ENCODE measurements at regions not wholly inside any gene's neighbourhood (a gene's known extent, or its start where the extent isn't known, plus 50 kb on each side); places are given as distances from the start of the nearest gene placed in this dataset.
A peak's percentile ranks its signal among the peaks of the same experiment; 100 is the strongest.

DNA sequence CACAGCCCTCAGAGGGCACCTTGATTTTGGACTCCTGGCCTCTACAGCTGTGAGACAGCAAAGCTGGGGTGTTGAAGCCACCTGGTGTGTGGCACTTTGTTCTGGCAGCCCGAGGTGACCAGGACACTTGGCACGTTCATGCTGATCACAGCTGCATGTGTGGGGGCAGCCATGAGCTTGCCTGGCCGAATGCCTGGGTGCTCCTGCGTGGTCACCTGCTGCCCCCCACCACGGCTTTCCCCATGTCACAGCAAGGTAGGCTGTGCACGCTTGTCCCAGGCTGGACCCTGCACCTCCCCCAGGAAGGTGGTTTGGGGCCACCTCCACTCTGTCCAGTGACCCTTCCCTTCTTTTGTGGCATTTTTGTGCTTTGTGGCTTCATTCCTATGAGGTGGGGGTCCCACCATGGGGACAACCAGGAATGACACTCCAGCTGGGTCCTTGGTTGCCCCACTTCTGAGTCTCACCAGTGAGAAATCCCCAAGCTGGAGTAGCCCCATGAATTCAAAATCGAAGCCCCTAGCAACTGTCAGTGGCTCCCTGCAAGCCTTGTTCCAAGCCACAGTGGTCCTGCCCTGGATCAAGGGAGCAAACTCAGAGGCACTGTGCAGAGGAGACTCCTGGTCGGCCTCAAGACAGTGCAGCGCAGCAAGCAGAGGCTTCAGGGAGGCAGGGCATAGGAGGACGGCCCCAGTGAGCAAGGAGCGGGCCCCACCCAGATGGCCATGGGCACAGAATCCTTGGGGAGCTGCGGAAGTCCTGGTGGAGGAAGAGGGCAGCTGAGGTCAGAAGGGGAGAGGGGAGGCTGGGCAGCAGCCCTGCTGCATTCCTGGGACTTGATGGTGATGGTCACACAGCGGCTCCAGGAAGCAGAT, 121.4 kb upstream of the HS6ST1 start:
- no peak for DNase-seq

DNA sequence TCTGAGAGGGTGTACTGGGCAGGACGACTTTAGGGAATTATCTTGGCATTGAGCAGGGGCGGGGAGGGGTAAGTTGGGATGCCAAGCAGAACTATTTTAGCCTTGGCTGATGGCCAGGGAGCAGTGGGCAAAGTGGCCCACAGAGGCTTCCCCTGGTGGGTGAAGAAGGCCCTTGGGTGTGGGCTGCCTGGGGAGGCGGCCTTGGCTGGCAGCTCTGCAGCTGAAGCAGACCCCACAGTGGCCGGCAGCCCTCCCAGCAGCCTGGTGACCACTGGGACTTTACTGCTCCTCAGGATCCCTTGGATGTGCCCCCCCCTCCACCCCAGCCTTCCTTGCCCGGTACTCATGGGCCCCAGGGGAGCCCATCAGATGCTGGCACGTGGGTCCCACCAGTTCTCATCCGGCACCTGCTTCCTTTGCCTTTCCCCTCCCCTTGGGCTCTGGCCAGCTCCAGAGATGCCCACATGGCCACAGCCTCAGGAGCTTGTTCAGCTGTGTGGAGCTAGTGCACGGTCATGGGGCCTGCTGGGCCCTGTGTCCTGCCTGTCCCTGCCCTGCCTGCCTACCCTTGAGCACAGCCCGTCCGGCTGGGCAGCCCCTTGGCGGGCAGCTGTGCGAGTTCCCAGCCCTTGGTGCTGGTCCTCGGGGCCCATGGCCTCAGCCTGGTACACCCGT, 122.1 kb upstream of the HS6ST1 start:
- DNase-seq, result no peak

DNA sequence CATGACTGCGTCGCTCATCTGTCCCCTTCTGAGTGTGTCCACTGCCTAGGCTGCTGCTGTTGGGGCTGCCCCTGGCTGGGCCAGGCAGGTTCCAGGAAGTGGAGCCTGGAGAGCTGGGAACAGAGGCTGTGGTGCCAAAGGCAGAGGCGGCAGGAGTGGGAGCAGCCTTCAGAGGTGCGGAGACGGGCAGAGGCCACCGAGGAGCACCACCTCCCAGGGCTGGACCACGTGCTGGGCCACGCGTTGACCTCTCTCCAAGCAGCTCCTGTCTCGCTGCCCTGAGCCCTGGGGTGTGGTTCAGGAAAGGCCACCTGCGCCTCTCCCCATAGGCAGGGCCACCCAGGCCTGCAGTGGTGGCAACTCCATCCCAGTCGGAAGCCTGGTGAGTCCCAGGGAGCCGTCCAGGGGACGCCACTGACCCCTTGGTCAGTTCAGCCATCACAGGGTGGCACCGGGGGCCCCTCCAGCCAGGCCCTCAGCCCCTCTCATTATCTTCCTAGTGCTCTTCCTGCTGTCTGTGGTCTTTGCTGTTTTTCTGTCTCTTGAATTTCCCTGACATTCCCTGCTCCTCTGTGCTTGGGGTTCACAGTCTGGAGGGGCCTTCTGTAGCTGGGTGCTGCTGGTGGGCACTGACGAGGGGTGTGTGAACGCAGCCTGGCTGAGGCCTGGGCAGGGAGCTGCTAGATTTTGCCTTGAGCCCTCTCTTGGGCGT, 122.8 kb upstream of the HS6ST1 start:
- no peak for DNase-seq

DNA sequence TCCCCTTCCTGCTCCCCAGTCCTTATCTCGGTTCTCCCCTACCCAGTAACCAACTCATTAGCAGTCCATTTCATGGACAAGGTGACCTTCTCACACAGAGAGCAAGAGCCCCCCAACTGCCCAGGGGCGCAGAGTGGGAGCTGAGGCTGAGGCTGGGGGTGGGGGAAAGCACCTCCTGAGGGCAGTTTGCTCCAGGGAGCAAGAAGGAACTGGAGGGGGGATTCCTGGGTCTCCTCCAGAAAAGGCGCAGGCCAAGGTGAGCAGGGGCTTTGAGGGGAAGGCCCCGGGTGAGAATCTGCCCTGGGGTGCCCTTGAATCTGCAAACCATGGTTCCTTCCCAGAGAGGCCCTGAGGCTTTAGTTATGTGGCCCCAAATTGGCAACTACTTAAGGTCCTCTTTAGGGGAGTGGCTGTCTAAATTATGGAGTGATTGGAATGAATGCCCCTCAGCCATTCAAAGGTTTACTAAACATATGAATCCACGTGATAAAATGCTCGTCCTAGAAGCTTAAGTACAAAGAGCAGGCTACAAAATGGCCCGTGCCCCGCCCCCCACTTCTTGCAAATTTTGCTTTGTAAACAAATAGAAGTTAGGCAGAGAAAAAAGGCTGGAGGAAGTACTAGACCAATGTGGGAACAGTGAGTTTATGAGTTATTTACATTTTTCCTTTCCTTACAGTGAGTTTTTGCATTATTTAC, 123.5 kb upstream of the HS6ST1 start:
- peak; percentile 57 for DNase-seq

DNA sequence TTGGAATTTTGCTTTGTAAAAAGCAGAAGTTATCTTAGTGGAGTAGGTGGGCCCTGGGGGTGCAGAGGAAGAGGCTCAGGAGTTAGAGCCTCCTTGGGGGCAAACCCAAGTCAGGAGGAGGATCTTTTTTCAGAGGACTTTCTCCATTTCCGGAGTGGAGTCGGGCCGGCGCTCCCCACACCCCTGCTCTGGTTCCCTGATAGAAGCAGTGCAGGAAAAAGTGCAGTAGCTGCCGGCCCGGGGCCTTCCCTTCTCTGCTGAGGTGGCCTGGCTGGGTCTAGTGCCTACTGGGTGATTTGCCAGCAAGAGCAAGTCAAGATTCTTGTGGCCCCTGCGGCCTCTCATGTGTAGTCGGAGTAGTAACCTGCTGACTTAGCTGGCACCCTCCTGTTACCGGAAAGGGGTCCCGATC, 124.2 kb upstream of the HS6ST1 start:
- no peak for DNase-seq

DNA sequence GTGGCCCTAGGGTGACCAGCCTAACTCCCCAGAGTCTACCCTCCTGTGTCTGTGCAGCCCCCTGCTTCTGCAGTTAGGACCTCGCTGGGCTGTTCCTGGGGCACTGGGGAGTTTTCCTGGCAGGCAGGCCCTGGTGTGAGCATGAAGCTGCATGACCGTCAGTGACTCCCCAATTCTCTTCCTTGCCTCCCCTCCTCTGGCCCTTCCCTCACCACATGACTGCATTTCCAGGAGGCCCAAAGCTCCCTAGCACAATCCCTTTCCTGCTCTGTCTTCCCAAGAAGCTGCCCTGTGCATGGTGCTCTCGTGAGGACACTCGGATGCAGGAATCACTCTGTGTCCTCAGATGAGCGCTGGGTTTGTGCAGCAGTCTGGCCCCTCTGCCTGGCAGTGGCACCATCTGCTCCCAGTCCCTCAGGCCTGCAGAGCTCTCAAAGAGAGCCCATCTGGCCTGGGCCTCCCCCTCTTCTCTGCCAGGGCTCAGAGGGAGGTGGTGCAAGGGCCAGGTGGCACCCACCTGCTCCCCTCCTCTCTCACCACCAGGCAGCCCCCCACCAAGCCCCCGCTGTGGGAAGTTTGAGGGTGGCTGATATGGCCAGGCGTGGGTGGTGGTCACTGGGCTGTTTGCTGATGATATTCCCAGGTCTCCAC, 125.6 kb upstream of the HS6ST1 start:
- no peak for DNase-seq

DNA sequence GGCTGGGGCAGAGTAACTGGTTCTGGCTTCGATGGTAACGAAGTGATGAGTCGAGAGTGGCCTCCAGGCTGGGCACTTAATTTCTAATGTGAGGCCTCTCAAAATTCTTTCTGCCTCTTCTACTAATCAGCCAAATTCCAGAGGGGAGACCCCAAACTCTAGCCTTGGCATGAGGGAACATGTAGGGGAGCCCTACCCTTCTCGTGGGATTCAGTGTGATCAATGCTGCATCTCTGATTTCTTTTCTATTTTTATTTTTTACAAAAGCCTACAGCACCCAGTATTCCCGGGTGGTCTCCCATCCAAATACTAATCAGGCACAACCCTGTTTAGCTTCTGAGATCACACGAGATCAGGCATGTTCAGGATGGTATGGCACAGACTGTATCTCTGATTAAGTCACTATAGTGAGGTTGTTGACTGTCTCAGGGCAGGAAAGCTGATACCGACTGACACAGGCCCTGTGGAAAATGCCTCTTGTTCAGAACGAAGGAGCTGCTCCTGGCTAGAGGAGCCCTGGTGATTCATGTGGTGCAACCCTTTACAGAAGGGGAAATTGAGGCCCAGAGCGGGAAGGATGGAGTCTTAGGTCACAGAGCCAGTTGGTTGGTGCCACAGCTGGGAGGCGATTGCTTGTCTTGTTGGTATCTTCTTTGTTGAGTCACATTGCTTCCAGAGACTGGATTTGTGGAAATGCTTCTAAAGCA, 126.3 kb upstream of the HS6ST1 start:
- DNase-seq, result no peak

DNA sequence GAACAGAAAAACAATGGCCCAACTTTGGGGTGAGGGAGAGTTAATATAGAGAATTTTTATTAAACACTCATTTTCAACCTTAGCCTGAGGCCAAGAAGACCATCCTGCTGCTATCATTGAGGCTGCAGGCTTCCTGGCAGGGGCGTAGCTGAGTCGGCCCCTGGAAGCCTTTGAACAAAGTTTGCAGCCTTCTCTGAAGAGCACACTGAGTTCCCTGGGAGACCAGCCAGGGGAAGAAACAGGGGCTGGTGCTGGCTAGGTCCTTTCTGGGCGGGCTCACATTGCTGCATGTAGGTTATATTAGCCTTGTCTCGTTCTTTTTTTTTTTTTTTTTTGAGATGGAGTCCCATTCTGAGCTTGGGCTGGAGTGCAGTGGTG, 126.8 kb upstream of the HS6ST1 start:
- DNase-seq, result no peak

DNA sequence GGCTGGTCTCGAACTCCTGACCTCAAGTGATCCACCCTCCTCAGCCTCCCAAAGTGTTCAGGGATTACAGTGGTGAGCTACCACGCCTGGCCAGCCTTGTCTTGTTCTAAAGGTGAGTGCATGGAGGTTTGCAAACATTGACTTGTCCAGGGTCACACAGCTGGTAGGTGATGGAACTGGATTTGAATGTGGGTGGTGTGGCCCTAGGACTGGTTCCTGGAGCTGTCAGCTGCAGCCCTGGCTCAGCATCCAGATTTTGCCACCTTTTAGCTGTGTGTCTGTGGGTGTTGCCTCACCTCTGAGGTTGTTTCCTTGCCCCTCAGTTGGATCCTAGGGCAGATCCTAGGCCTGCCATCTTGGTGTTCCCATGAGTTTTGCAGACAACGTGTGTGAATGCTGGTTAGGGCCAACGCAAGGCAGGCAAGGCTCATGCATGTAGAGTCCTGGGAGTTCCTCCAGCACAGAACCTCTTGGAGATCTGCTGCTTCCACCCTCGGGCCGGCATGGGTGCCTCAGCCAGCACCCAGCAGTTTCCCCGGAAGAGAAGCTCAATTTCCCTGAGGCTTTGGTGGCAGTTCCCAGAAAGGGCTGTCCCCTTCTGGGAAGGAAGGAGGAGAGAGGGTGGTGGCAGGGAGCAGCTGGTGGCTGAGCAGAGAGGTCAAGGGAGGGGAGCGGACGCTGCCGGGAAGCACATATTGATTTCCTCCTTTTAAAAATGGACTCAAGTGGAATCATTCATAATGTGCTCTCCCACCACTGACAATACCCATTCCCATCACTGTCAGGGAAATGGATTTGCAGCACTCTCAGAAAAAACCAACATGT, 127.6 kb upstream of the HS6ST1 start:
- no peak for DNase-seq

DNA sequence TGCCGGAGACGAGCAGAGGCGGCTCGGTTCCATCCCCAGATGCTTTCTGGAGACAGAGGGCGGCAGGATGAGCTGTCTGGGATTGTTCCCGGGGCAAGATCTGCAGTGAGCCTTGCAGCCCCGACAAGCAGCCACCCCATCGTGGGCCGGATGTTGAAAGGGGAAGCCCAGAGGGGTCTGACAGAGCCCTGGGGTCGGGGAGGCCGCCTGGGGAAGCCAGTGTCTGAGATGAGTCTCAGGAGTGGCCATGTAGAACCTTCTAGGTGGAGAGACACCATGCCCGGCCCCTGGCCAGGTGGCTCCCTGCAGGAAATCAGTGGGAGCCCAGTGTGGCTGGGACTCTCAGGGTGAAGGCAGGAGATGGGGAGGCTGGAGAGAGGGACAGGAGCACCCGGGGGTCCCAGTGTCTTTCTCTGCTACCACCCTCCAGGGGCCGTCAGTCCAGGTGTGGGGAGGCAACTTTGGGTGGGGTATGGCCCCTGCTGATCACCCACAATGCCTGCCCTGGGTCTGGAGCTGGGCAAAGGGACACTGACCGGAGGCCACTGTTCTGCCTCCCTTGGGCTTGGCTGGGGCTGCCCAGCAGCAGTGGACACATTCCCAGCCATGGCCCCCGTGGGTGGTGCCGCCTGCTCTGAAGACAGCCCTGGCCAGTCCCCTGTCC, 128.3 kb upstream of the HS6ST1 start:
- no peak for DNase-seq

DNA sequence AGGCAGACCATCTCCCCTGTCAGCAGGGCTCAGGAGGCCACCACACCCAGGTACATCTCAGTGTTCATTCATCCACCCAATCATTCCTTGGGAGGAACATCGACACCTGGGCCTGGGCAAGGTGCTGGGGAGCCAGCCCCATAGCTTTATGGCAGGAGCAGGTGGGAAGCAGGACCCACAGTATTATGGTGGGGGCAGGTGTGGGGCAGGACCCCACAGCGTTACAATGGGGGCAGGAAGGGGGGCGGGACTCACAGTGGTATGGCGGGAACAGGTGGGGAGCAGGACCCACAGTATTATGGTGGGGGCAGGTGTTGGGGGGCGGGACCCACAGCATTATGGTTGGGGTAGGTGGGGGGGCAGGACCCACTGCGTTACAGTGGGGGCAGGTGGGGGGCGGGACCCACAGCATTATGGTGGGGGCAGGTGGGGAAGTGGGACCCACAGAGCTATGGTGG, 128.9 kb upstream of the HS6ST1 start:
- no peak for DNase-seq

DNA sequence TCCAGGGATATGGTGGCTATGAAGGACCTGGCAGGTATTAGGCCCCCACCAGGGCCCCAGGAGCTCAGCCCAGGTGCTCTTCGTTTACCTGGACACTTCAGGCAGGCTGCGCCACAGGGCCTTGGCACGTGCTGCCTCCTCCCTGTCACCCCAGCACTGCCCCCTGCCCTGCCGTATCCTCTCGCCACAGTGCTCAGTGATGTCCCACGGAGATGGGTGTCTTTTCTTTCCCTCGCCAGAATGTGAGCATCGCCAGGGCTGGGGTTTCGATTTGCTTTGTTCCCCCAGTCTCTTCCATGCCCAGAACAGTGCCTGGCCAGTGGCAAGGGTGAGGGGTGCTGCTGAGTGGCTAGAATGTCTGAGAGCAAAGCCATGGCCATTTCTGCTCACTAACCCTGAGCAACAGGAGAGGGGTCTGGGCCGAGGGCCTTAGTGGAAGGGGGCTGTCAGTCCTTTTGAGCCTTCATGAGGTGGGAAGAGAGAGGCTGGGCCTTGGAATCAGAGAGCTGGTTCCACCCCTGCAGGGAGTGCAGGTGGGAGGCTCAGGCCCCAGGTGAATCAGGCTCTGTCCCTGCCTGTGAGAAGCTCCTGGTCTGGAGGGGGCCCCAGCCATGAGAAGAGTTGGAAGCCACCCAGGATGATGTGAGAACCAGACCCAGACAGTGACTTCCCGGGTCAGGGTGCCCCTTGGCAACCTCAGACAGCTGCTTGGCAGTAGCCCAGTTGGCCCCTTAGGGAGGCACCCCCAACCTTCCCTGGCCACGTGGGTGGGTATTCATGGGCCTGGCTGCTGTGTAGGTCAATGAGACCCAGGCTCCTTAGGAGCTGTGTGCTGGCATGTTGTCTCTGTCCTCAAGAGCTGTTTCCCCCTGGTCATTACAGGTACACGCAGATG, 129.9 kb upstream of the HS6ST1 start:
- DNase-seq, result no peak

DNA sequence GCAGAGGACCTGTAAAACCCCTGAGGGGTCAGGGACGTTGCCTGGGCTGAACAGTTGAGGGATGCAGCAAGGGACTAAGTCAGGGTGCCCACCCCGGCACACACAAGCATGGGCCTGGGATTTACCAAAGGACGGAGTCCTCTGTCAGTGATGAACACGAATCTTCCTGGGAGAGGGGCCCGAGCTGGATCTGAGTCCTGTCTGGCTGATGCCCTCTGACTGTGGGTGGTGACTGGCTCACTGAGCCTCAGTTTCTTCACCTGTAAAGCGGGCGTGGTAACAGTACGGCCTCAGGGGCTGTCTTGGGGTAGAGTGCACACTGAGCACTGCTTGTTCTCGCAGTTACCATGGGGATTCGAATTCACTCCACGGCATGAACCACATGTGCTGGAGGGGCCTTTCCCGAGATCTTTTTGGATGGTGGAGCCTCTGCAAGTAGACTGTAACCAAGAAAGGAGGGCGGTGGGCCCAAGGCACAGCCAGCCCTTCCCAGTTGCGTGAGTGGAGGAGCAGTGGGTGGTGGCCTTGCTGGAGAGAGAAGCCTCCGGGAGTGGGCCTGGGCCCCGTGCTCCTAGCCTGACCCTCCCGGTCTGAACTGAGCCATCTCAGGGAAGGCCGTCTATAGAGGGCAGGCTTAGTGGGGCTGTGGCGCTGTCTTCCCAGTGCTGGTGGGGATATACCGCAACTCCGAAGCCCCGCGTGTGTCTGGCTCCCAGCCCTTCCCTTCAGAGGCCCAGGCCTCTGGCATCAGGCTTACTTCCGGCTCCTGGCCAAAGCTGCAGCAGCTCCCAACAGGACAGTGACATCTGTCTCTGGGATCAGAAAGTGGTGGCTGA, 130.8 kb upstream of the HS6ST1 start:
- DNase-seq, result no peak

DNA sequence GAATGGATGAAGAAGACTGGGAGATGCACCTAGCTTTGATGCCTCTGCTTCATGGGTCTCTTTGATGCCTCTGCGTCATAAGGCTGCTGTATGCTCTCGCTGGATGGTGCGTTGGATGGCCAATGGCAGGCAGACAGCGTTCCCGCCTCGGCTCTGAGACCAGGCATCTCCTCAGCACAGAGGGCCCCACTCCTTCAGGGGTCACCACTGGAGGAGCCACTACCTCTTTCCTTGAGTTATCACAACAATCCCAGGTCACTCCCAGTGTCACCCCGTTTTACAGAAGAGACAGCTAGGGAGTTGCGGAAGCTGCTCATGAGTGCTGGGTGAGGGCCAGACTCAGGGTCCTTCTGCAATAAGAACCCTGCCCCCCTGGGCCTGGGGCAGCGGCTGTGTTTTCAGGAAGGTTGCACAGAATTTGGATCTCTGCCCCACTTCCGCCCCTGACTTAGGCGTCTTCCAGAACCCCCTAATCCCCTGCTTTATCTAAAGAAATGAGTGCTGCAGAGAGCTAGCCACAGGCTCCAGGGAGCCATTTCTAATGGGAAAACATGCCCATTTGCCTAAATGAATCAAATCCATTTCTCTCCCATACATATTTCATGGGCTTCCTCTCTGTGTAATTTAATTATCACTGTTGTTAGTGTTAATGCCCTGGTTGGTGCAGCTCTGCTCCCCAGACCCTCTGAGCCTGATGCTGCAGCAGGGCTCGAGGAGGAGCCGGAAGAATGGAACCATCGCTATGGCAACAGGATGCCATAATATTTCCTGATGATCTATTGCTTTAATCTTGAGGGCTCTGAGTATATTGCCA, 131.8 kb upstream of the HS6ST1 start:
- DNase-seq, result no peak

DNA sequence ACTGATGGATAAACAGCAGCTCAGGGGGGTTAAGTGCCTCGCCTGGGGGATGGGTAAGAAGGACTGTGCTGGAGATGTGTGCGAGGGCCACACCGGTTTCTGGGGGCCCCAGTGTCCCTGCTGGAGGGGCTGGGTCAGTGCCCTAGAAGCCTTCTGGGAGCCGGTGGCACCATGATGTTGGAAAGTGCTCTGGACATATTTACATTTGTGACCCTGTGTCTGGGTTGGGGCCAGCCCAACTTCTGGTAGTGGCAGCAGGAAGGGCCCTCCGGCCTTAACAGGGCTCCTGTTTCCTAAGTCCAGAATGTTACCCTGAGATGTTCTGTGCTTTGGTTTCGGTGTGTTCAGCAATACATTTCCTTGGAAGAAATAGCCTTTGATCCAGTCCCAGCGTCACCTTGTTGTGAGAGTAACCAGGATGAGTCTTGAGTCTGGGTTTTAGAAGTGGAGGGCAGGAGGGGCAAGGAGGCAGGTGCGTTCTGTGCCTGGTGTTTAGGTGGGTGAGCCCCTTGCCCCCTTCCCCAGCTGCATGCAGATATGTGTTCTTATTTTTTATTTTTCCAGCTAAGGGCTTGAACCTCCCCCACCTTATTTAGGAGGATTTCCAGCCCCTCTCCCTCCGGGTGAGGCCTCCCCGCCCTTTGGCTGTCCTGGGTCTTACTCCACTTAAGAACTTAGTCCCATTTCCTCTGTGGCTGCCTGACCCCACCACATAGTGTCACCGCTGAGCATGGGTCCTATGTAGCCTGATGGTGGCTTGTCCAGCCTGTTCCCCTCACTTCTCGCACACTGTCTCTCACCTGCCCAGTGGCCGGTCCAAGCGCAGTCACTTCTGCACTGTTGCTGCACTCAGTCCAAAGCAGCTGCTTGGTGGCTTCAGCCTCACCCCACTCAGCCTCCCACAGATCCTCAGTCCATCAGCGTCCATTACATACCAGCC, 132.7 kb upstream of the HS6ST1 start:
- no peak for DNase-seq

DNA sequence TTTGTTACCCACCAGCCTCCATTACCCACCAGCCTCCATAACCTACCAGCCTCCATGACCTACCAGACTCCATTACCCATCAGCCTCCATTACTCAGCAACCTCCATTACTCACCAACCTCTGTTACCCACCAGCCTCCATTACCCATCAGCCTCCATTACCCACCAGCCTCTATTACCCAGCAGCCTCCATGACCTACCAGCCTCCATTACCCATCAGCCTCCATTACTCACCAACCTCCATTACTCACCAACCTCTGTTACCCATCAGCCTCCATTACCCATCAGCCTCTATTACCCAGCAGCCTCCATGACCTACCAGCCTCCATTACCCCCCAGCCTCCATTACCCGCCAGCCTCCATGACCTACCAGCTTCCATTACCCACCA, 133.3 kb upstream of the HS6ST1 start:
- DNase-seq, result no peak

Measured in NCI-H526 treated with DMSO at 0.1 percent for 48 hours (cell line).